Tibial nerve (tissue), 4 donors: ENCODE measurements at regions not wholly inside any gene's neighbourhood (a gene's known extent, or its start where the extent isn't known, plus 50 kb on each side); places are given as distances from the start of the nearest gene placed in this dataset.
"Not testable (repeated sequence)": the region's sequence is repeated elsewhere in the genome, so short reads cannot be mapped to it uniquely, and the experiment has no call there.

Experiments used
- DNase-seq, 2 donors: peaks; one replicate each; pipeline ENCODE4 v3.0.0-alpha.2; 2019; ENCODE audit warnings: low spot score in 2 of 2
- H3K27ac ChIP-seq, 4 donors: fragments of 200-600 bp; sonication (generic) in 3 of 4; one replicate each; pipeline ENCODE4 v1.5.1; 2017 to 2019; ENCODE audit warnings: mild to moderate bottlenecking in 1 of 4
- H3K27me3 ChIP-seq, 2 donors: fragments of 200-600 bp; sonication (generic) in 1 of 2; one replicate each; pipeline versions ENCODE4 v1.5.1 to v1.6.0; 2017 to 2019
- H3K36me3 ChIP-seq, 3 donors: fragments of 200-600 bp; sonication (generic); one replicate each; pipeline ENCODE4 v1.5.1; 2018 to 2019
- H3K4me1 ChIP-seq, 4 donors: fragments of 200-600 bp; sonication (generic) in 3 of 4; one replicate each; pipeline ENCODE4 v1.5.1; 2017 to 2019
- H3K4me3 ChIP-seq, 4 donors: fragments of 200-600 bp; sonication (generic) in 3 of 4; one replicate each; pipeline ENCODE4 v1.5.1; 2017 to 2019; ENCODE audit warnings: mild to moderate bottlenecking in 1 of 4, moderate library complexity in 1 of 4
- H3K9me3 ChIP-seq, 4 donors: fragments of 200-600 bp; sonication (generic) in 3 of 4; one replicate each; pipeline ENCODE4 v1.5.1; 2017 to 2019
- EP300 ChIP-seq, 2 donors: sonication (generic); formaldehyde crosslinking; IDR thresholded peaks; one replicate each; pipeline ENCODE4 v1.6.1; 2017; ENCODE audit warnings: antibody characterized with exemption in 2 of 2, mild to moderate bottlenecking in 1 of 2
- POLR2A ChIP-seq, 2 donors: fragments of 450-650 bp; IDR thresholded peaks; one replicate each; pipeline ENCODE4 v1.6.1; 2017; ENCODE audit warnings: antibody characterized with exemption in 2 of 2, mild to moderate bottlenecking in 2 of 2, moderate library complexity in 2 of 2
- WGBS, 2 donors: methylation state at CpG; one replicate each; pipeline ENCODE4 v1.1.5; 2018; 5-methylcytosine and 5-hydroxymethylcytosine counted together
- TF ChIP-seq, protein P1 (sequence below), 5 experiments: fragments of 200-600 bp in 3 of 5; fragments of 450-650 bp in 2 of 5; sonication (generic) in 3 of 5; IDR thresholded peaks; one replicate each; pipeline ENCODE4 v1.5.1; 2016 to 2019; ENCODE audit warnings: antibody characterized with exemption in 5 of 5, mild to moderate bottlenecking in 3 of 5, moderate library complexity in 2 of 5

DNA sequence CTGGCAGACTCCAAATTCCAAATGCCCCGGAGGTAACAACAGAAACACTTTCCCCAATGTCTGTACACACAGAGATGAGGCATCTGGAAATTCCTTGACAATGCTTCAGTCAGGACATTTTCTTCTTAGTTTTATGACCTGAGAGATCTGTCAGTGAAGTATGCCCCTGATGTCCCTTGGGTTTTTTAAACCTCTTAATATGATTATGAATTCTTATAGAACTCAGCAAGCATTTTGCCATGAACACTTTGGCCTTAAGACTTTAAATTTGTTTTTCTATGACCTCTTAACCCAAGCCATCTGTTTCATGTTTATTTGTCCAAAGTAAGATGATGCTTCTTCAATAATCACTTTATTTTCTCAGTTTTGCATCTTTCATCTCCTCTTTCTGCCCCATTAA lies 1206.2 kb downstream of the GATA3 start:
- Histone ChIP-seq H3K27ac (no peak overlapping the region), H3K9me3 (no peaks in the 10 kb centered on the region), H3K27me3 (no peaks in the 10 kb centered on the region), H3K4me1 (no peaks in the 10 kb centered on the region), H3K36me3 (no peaks in the 10 kb centered on the region), H3K4me3 (no peak overlapping the region)
- no peak for DNase-seq
- WGBS, 2 donors: 58 to 60% methylated on average over 1 of the region's 1 CpG
- TF ChIP-seq EP300 (IDR thresholded peaks at IDR 0.05) (no peak), POLR2A (IDR thresholded peaks at IDR 0.05) (no peak)
- TF ChIP-seq, protein P1, sequence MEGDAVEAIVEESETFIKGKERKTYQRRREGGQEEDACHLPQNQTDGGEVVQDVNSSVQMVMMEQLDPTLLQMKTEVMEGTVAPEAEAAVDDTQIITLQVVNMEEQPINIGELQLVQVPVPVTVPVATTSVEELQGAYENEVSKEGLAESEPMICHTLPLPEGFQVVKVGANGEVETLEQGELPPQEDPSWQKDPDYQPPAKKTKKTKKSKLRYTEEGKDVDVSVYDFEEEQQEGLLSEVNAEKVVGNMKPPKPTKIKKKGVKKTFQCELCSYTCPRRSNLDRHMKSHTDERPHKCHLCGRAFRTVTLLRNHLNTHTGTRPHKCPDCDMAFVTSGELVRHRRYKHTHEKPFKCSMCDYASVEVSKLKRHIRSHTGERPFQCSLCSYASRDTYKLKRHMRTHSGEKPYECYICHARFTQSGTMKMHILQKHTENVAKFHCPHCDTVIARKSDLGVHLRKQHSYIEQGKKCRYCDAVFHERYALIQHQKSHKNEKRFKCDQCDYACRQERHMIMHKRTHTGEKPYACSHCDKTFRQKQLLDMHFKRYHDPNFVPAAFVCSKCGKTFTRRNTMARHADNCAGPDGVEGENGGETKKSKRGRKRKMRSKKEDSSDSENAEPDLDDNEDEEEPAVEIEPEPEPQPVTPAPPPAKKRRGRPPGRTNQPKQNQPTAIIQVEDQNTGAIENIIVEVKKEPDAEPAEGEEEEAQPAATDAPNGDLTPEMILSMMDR (IDR thresholded peaks at IDR 0.05): no peak

DNA sequence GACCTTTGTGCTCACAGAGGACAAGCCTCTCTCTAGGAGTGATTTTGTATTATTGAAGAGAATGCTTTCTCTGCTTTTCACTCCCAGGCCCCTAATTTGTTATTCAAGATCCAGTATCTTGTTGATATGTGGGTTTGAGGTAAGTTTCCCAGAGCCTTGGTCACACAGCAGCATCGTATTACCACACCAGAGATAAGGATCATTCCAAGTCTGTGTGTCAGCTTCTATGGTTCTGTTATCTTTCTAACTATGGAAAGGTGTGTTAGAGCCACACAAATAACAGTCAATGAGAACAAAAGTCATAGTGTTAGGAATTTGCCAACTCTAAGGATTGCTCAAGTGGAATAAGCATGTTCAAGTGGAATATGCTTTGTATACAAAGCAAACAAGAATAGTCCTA lies 1208.3 kb downstream of the GATA3 start:
- 83 to 84% methylated on average over 1 of the region's 1 CpG for WGBS, 2 donors
- Histone ChIP-seq H3K27me3 (no peaks in the 10 kb centered on the region), H3K4me3 (no peak overlapping the region), H3K27ac (no peak overlapping the region), H3K36me3 (no peaks in the 10 kb centered on the region), H3K4me1 (no peaks in the 10 kb centered on the region), H3K9me3 (no peaks in the 10 kb centered on the region)
- DNase-seq: no peak
- TF ChIP-seq, protein P1 (IDR thresholded peaks at IDR 0.05): no peak
- TF ChIP-seq POLR2A (IDR thresholded peaks at IDR 0.05): no peak
- TF ChIP-seq EP300 (IDR thresholded peaks at IDR 0.05): no peak

DNA sequence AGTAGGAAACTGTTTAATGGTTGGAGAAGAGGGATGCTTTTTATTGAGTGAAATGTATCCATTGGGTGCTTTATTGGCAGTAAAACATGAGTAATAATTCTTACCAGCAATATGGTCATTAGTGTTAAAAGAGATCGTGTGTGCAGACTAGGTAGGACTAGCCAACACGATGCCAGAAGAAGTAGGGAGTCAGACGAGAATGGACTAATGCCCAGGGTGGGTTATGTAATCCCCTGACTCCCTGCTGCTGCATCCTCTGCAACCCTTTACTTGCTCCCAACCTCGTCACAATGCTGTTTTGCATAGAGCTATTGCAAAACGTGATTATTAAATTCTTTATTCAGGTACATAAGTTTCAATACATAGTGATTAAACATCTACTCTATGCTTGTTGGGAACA lies 1213.7 kb downstream of the GATA3 start:
- DNase-seq: no peak
- no peaks in the 10 kb centered on the region for H3K4me1 ChIP-seq
- no peak overlapping the region for H3K27ac ChIP-seq
- no peaks in the 10 kb centered on the region for H3K9me3 ChIP-seq
- no peaks in the 10 kb centered on the region for H3K36me3 ChIP-seq
- H3K27me3 ChIP-seq: peaks cover 0 to 3% of the 10 kb centered on the region in 2 donors
- TF ChIP-seq EP300 (IDR thresholded peaks at IDR 0.05) (no peak), POLR2A (IDR thresholded peaks at IDR 0.05) (no peak)
- TF ChIP-seq, protein P1 (IDR thresholded peaks at IDR 0.05): no peak
- 66 to 72% methylated on average over 5 of the region's 5 CpGs for WGBS, 2 donors
- H3K4me3 ChIP-seq: no peak overlapping the region

DNA sequence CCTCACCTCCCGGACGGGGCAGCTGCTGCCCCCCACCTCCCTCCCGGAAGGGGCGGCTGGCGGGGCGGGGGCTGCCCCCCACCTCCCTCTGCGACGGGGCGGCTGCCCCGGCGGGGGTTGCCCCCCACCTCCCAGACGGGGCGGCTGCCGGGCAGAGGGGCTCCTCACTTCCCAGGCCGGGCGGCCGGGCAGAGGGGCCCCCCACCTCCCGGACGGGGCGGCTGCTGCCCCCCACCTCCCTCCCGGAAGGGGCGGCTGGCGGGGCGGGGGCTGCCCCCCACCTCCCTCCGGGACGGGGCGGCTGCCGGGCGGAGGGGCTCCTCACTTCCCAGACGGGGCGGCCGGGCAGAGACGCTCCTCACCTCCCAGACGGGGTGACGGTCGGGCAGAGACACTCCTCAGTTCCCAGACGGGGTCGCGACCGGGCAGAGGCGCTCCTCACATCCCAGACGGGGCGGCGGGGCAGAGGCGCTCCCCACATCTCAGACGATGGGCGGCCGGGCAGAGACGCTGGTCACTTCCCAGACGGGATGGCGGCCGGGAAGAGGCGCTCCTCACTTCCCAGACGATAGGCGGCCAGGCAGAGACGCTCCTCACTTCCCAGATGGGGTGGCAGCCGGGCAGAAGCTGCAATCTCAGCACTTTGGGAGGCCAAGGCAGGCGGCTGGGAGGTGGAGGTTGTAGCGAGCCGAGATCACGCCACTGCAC lies 1218.8 kb downstream of the GATA3 start:
- not testable (repeated sequence) for H3K27ac ChIP-seq, H3K36me3 ChIP-seq, H3K4me1 ChIP-seq, H3K9me3 ChIP-seq, H3K27me3 ChIP-seq, DNase-seq, H3K4me3 ChIP-seq
- 97% methylated on average over 22 to 36 of the region's 61 CpGs for WGBS, 2 donors

DNA sequence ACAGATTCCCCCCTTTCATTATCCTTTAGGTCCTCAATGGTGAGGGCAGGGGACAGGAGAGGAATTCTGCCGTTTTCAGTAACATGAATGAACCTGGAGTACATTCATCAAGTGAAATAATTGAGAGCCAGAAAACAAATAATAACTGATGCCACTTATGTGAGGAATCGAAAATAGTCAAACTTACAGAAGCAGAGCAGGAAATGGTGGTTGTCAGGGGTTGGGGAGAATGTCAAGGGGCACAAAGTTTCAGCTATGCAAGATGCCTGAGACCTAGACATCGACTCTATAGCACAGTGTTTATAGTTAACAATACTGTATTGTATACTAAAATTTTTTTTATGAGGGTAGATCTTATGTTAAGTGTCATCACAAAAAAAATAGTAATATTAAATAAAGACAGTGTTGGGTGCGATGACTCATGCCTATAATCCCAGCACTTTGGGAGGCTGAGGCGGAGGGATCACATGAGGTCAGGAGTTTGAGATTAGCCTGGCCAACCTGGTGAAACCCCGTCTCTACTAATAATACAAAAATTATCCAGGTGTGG lies 1219.8 kb downstream of the GATA3 start:
- H3K4me3 ChIP-seq: no peak overlapping the region
- no peaks in the 10 kb centered on the region for H3K9me3 ChIP-seq
- no peaks in the 10 kb centered on the region for H3K4me1 ChIP-seq
- no peak for DNase-seq
- no peak overlapping the region for H3K27ac ChIP-seq
- peaks cover 0 to 3% of the 10 kb centered on the region in 2 donors for H3K27me3 ChIP-seq
- TF ChIP-seq EP300 (IDR thresholded peaks at IDR 0.05) (no peak), POLR2A (IDR thresholded peaks at IDR 0.05) (no peak)
- TF ChIP-seq, protein P1 (IDR thresholded peaks at IDR 0.05): no peak
- H3K36me3 ChIP-seq: no peaks in the 10 kb centered on the region
- 47 to 57% methylated on average over 6 of the region's 6 CpGs for WGBS, 2 donors
